HUDEP-2 (cell line): ENCODE measurements at regions not wholly inside any gene's neighbourhood (a gene's known extent, or its start where the extent isn't known, plus 50 kb on each side); places are given as distances from the start of the nearest gene placed in this dataset.
"Not testable (repeated sequence)": the region's sequence is repeated elsewhere in the genome, so short reads cannot be mapped to it uniquely, and the experiment has no call there.

Experiments used
- DNase-seq, 76 experiments: peaks; one replicate each; lab custom pipeline; 2025; ENCODE audit not compliant: unreplicated experiment in 76 of 76; lab: John Stamatoyannopoulos, UW

DNA sequence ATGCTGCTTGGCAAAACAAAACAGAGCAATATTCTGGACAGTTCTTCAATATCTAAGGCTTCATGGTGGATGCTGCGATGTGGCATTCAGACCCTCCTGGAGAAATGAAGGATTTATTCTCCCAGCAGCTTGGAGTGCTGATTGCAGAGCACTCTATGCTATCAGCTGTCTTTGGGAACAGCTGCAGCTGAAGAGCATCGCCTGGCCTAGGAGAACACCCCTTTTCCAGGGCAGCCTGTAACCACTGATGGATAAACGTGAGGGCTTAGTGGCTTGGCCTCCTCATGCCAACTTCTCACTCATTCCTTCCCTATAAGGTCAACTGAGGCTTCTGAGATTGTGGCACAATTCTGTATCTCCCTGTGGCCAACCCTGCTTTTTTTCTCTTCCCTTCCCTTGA, 638.1 kb upstream of the CNTNAP2 start:
- no peak for DNase-seq

- DNase-seq = no peak
Measured at GRCh38 chr7:145474009-145474686, 638.3 kb upstream of the TPK1 start.

DNA sequence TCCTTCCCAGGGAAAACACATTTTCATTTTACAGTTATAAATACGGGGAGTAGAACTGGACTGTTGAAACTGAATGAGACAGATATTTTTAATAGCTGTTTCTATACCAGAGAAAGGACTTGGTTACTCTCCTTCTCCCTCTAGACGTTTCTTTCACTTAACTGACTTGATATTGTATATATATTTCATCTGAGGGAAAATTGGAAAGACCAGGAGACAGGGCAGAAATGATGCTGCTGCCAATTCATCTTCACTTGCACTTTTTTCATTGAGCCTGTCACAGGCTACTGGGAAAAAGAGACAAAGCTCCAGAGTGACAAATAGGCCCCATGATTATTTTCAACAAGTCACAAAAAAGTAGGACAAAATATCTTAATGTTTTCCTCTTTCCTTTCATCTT, 636.0 kb upstream of the TPK1 start:
- DNase-seq = no peak

GRCh38 chr7:145464287-145464686, 628.4 kb upstream of the TPK1 start:
- no peak for DNase-seq

DNA sequence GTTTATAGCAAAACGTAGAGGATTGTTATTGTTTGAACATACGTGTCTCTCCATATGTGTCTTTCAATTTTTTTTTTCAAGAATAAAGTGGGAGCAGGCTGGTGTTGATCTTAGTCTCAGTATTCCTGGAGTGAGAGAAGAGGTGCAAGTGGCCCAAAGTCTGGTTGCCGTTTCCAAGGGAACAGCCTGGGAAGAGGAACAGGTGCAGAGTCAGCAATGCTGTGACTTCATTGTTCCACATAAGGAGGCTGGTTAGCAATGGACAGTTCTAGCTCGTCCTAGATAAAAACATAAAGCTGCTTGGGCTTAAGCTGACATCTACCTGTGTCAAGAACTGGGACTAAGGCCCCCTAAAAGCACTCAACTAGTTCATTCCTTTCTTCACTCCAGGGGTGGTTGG, 626.6 kb upstream of the TPK1 start:
- DNase-seq = no peak

DNA sequence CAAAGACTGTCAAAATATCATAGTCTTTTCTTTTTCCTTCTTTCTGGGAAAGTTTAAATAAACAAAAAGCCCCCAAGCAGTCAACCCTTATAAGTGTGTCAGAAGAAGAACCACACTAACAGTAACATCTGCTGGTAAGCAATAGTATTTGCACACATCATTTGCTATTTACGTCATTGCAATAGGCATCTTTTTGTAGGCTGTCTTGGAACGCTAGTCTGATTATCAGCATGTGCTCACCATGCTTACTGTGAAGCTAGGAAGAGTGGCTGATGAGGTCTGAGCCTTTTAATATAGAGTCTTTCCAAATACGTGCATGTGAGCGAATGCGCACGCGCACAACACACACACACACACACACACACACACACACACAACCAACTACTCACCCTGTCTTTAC, 599.0 kb upstream of the TPK1 start:
- no peak for DNase-seq

- no peak for DNase-seq
Measured at GRCh38 chr7:145431834-145432233, 596.0 kb upstream of the TPK1 start.

DNA sequence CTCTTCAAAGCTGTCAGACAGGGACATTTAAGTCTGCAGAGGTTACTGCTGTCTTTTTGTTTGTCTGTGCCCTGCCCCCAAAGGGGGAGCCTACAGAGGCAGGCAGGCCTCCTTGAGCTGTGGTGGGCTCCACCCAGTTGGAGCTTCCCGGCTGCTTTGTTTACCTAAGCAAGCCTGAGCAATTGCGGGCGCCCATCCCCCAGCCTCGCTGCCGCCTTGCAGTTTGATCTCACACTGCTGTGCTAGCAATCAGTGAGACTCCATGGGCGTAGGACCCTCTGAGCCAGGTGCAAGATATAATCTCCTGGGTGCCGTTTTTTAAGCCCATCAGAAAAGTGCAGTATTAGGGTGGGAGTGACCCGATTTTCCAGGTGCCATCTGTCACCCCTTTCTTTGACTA, 582.6 kb upstream of the TPK1 start:
- not testable (repeated sequence) for DNase-seq

DNA sequence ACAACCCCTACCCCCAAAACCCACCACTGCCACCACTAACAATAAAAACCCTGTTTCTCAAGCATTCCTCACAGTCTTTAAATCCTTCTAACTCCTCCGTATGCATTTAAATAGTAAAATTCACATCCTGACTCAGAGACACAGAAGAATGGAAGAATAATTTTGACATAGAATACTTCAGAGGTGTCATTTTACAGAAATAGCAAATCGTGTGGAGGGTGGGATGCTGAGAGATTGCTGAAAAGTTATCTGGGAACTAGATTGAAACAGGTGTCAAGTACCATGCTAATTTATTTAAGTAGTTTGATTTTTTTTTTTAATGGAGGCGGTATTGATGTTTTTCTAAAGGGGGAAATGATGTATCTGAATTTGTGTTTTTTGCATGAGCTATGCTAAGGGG, 575.2 kb upstream of the TPK1 start:
- no peak for DNase-seq

- DNase-seq = no peak
Measured at GRCh38 chr7:145398758-145399157, 562.9 kb upstream of the TPK1 start.

DNA sequence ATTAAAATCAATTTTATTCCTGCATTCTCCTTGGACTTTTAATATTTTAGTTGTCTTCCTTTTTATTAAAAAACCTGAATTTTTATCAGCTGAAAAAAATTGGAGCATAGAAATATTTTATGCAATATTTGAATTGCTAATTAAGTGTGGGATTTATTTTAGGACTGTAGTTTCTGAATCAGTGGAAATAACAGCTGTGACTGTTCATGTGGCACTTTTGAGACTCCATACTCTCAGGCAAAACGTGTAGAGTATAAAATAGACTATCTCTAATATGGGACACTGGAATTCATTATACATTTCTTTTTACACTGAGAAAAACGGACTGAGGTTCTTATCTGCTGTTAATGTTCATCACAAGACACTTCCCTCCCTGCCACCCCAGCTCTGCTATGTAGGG, 558.3 kb upstream of the TPK1 start:
- no peak for DNase-seq

DNA sequence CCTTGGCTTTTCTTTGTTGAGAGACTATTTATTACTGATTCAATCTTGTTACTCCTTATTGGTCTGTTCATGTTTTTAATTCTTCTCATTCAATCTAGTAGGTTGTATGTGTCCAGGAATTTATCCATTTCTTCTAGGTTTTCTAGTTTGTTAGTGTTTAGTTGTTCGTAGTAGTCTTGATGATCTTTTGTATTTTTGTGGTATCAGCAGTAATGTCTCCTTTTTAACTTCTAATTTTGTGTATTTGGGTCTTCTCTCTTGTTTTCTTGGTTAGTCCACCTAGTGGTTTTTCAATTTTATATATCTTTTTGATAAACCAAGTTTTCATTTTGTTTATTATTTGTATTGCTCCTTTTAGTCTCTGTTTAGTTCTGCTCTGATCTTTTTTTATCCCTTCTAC, 546.9 kb upstream of the TPK1 start:
- DNase-seq = no peak

DNA sequence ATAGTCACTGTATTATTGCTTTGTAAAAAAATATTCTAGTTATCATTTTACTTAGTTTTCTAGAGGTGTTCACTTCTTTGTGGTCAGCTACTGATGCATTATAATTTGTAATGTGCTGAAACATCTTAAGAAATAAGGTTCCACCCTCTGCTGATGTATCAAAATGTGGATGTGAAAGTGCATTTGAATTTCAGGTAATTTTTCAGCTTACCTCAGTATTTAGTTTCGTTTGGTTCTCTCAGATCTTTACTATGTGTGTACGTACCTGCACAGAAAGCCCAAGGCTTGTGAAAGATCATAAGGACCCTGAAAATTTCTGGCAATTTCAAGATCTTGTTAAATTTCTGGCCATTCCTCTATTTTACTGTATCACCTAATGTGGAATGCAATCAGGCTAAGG, 542.3 kb upstream of the TPK1 start:
- no peak for DNase-seq

DNA sequence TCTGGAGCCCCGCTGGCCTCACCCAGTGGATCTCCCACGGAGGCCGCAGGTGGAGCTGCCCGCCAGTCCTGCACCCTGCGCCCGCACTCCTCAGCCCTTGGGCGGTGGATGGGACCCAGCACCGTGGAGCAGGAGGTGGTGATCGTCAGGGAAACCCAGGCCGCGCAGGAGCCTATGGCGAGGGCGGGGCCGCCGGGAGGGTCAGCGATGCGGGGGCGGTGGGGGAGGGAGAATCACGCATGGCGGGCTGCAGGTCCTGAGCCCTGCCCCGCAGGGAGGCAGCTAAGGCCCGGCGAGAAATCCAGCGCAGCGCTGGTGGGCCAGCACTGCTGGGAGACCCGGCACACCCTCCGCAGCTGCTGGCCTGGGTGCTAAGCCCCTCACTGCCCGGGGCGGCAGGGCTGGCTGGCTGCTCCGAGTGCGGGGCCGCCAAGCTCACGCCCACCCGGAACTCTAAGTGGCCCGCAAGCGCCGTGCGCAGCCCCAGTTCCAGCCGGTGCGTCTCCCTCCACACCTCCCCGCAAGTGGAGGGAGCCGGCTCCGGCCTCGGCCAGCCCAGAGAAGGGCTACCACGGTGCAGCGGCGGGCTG, 524.8 kb upstream of the TPK1 start:
- DNase-seq = no peak

- DNase-seq = no peak
Measured at GRCh38 chr7:145350334-145350733, 514.5 kb upstream of the TPK1 start.

GRCh38 chr7:145349452-145349851, 513.6 kb upstream of the TPK1 start:
- not testable (repeated sequence) for DNase-seq

- no peak for DNase-seq
Measured at GRCh38 chr7:145347271-145347670, 511.4 kb upstream of the TPK1 start.

- DNase-seq = no peak
Measured at GRCh38 chr7:145339319-145339718, 503.5 kb upstream of the TPK1 start.

GRCh38 chr7:145331522-145331921, 495.7 kb upstream of the TPK1 start:
- DNase-seq = no peak

GRCh38 chr7:145331076-145331475, 495.2 kb upstream of the TPK1 start:
- no peak for DNase-seq

DNA sequence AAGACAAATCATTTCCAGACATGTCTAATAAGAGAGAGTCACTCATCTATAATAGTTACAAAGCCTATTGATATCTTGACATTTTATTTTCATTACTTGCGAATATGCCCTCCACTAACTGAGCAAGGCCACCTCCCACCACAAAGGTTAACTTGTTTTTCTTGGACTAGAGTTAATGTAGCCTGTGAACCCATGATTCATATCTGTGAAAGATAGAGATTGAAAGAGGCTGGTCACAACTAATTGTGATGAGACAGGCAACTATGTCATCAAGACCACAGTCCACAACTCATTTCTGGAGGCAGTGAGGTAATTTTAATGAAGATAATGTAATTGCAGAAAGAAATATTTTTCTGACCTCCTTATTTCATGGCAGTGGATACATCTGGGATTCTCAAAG, 491.8 kb upstream of the TPK1 start:
- no peak for DNase-seq

DNA sequence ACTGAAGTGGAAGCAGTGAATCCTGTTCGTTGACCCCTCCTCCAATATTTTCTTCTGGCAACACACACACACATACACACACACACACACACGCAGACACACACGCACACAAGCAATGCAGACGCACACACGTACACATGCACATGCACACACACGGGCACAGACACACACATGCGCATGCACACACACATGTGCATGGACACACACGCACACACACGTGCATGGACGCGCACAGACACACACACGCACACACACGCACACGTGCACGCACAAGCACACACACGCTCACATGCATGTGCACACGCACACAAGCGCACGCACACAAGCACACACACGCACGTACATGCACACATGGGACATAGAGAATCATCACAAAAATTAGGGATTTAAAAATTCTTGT, 488.2 kb upstream of the TPK1 start:
- no peak for DNase-seq

- no peak for DNase-seq
Measured at GRCh38 chr7:145313551-145313950, 477.7 kb upstream of the TPK1 start.
